ENCODE measurements at regions not wholly inside any gene's neighbourhood (a gene's known extent, or its start where the extent isn't known, plus 50 kb on each side); places are given as distances from the start of the nearest gene placed in this dataset.

DNA sequence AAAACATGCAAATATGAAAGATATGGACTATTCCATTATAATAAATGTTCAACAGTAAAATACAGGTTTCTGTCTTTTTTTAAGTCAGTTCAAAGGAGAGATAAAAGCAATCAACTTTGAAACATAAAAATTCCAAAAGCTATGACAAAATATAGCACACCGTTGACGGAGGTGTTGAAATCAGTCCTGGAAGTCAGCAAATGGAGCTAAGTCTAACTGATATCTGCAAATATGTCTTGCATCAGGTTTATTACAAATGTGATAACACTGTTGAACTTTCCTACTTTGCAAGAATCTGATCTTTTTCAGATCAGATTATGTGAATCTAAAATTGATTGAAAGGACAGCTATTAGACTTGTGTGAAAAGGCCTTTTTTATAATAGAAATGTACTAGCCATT is 300.7 kb downstream of the SHOX2 start:
- Histone ChIP-seq H3K9me3 (ENCODE audit: low read length) (no peaks in the 10 kb centered on the region), H4K20me1 (ENCODE audit: insufficient read depth, low read depth, low read length) (no peaks in the 10 kb centered on the region), H3K27ac (ENCODE audit: low read length) (no peak overlapping the region), H3K79me2 (ENCODE audit: low read length) (no peaks in the 10 kb centered on the region), H3K27me3 (ENCODE audit: low read length) (no peaks in the 10 kb centered on the region; the same call in 1 of the 2 replicates), H3K36me3 (ENCODE audit: insufficient read depth, low read length) (no peaks in the 10 kb centered on the region), H3K4me1 (ENCODE audit: low read length) (no peaks in the 10 kb centered on the region), H3K9me2 (replicated peaks; ENCODE audit: insufficient read depth, low read length) (no peaks in the 10 kb centered on the region), H3K4me2 (ENCODE audit: low read depth, low read length, poor library complexity, severe bottlenecking) (no peak overlapping the region), H3K4me3 (ENCODE audit: low read length) (no peak overlapping the region), H2AFZ (ENCODE audit: low read length) (no peak overlapping the region), H3K9ac (ENCODE audit: low read length) (no peak overlapping the region)
- DNase-seq, result no peak

DNA sequence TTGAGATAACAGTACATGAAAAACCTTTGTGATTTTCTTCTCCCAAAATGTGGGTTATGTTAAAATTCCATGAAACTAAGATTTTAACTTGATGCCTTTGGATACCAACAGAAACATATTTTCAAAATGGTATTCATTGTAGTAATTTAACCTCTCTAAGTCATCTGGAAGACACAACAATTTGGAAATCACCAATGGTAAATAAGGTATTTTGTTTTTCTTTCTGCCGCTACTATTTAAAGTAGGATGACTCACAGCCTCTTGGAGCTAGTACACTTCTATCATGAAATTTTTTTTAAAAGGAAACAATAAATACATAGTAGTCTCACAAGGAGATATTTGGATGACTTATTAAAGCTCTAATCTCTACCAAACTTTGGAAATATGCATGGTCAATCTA is 291.6 kb upstream of the VEPH1 start:
- Histone ChIP-seq H3K36me3 (ENCODE audit: insufficient read depth, low read length) (no peaks in the 10 kb centered on the region), H3K9me3 (ENCODE audit: low read length) (no peaks in the 10 kb centered on the region), H3K4me1 (ENCODE audit: low read length) (no peaks in the 10 kb centered on the region), H3K4me2 (ENCODE audit: low read depth, low read length, poor library complexity, severe bottlenecking) (no peak overlapping the region), H3K79me2 (ENCODE audit: low read length) (no peaks in the 10 kb centered on the region), H3K9ac (ENCODE audit: low read length) (no peak overlapping the region), H2AFZ (ENCODE audit: low read length) (no peak overlapping the region), H3K27ac (ENCODE audit: low read length) (no peak overlapping the region), H3K9me2 (replicated peaks; ENCODE audit: insufficient read depth, low read length) (no peaks in the 10 kb centered on the region), H4K20me1 (ENCODE audit: insufficient read depth, low read depth, low read length) (no peaks in the 10 kb centered on the region), H3K4me3 (ENCODE audit: low read length) (no peak overlapping the region), H3K27me3 (ENCODE audit: low read length) (no peaks in the 10 kb centered on the region)
- DNase-seq, result no peak

DNA sequence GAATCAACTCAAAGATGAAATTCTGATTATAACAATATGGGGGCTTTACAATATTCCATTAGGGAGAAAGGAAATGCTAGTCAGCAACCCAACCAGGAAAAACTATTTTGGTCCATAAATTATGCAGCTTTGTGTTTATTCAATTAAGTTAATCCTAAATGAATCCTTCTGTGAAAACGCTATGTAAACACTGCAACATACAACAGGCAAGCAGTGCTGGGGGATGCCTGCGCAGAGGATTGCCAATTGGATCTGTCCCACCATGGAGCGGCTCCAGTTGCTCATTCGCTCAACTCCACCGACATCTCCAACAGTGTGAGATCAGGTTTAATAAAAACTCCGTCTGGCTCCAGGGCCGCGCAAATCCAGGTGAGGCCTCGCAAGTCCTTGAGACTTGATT is 290.5 kb upstream of the VEPH1 start:
- no peak overlapping the region for H3K4me3 ChIP-seq (ENCODE audit: low read length)
- no peaks in the 10 kb centered on the region for H3K36me3 ChIP-seq (ENCODE audit: insufficient read depth, low read length)
- no peaks in the 10 kb centered on the region for H3K9me2 ChIP-seq (replicated peaks; ENCODE audit: insufficient read depth, low read length)
- H3K79me2 ChIP-seq (ENCODE audit: low read length), result no peaks in the 10 kb centered on the region
- no peaks in the 10 kb centered on the region for H3K27me3 ChIP-seq (ENCODE audit: low read length)
- H4K20me1 ChIP-seq (ENCODE audit: insufficient read depth, low read depth, low read length), result no peaks in the 10 kb centered on the region
- DNase-seq, result no peak
- no peaks in the 10 kb centered on the region for H3K4me1 ChIP-seq (ENCODE audit: low read length)
- H3K27ac ChIP-seq (ENCODE audit: low read length), result no peak overlapping the region
- no peak overlapping the region for H3K9ac ChIP-seq (ENCODE audit: low read length)
- H3K9me3 ChIP-seq (ENCODE audit: low read length), result no peaks in the 10 kb centered on the region
- no peak overlapping the region for H2AFZ ChIP-seq (ENCODE audit: low read length)
- H3K4me2 ChIP-seq (ENCODE audit: low read depth, low read length, poor library complexity, severe bottlenecking), result no peak overlapping the region

DNA sequence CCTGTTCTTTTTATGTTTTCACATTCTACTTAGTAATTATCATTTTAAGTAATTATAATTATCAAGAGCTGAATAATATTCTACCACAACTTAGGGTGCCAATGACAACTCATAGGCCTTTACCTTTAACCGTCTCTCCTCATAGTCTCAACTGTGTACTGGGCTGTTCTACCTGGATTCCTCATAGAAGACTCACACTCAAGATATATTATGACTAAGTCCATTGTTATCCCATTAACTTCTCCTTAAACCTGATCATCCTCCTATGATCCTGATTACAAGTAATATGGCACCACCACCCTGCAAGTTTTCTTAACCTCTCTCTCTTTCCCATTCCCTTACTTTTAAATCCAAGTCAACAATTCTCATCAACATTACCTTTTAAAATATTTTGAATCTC is 285.9 kb upstream of the VEPH1 start:
- Histone ChIP-seq H4K20me1 (ENCODE audit: insufficient read depth, low read depth, low read length) (no peaks in the 10 kb centered on the region), H3K36me3 (ENCODE audit: insufficient read depth, low read length) (no peaks in the 10 kb centered on the region), H3K9me2 (replicated peaks; ENCODE audit: insufficient read depth, low read length) (no peaks in the 10 kb centered on the region), H3K27ac (ENCODE audit: low read length) (no peak overlapping the region), H3K9ac (ENCODE audit: low read length) (no peak overlapping the region), H3K4me3 (ENCODE audit: low read length) (no peak overlapping the region), H3K4me2 (ENCODE audit: low read depth, low read length, poor library complexity, severe bottlenecking) (no peak overlapping the region), H3K9me3 (ENCODE audit: low read length) (no peaks in the 10 kb centered on the region), H3K79me2 (ENCODE audit: low read length) (no peaks in the 10 kb centered on the region), H3K27me3 (ENCODE audit: low read length) (no peaks in the 10 kb centered on the region), H2AFZ (ENCODE audit: low read length) (no peak overlapping the region), H3K4me1 (ENCODE audit: low read length) (no peaks in the 10 kb centered on the region)
- DNase-seq, result no peak

DNA sequence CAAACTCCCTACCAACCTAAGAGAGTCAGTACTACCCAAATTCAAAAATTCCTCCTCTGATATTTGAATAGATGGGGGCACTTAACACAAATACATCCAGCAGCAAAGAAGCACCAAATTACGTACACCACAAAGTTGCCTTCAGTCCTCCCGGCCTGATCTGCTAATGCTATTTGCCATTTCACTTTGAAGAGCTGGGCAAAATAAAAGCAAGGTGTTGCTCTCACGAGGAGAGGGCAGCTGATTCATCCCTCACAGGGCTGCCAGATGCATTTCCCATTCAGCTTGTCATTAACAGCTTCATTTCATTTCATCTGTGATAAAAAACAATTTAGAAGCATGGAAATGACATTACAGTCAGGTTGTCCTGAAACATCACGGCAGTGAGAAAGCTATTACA is 283.4 kb upstream of the VEPH1 start:
- H2AFZ ChIP-seq (ENCODE audit: low read length), result no peak overlapping the region
- no peak overlapping the region for H3K4me3 ChIP-seq (ENCODE audit: low read length)
- no peaks in the 10 kb centered on the region for H3K79me2 ChIP-seq (ENCODE audit: low read length)
- H3K9me3 ChIP-seq (ENCODE audit: low read length), result no peaks in the 10 kb centered on the region
- H3K9ac ChIP-seq (ENCODE audit: low read length), result no peak overlapping the region
- no peaks in the 10 kb centered on the region for H3K9me2 ChIP-seq (replicated peaks; ENCODE audit: insufficient read depth, low read length)
- no peaks in the 10 kb centered on the region for H3K36me3 ChIP-seq (ENCODE audit: insufficient read depth, low read length)
- H4K20me1 ChIP-seq (ENCODE audit: insufficient read depth, low read depth, low read length), result no peaks in the 10 kb centered on the region
- no peaks in the 10 kb centered on the region for H3K27me3 ChIP-seq (ENCODE audit: low read length)
- DNase-seq, result no peak
- H3K27ac ChIP-seq (ENCODE audit: low read length), result no peak overlapping the region
- H3K4me1 ChIP-seq (ENCODE audit: low read length), result no peaks in the 10 kb centered on the region
- H3K4me2 ChIP-seq (ENCODE audit: low read depth, low read length, poor library complexity, severe bottlenecking), result no peak overlapping the region

DNA sequence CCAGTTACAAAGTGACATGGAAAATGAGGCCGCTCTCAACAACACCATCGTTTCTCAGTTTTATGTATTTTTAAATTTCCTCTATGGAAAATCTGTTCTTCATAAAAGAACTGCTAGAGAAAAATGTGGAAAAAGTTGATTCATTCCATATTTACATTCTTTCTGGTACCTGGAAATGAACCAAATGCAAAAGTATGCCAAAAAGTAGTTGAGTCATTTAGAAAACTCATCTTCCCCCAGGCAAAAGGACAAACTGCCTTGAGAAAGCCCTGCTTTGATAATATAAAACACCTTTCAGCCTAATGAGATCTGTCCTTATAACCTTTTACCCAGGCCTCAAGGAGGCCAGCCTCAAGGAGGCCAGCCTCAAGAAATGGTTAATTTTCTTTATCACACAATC is 283.0 kb upstream of the VEPH1 start:
- no peak for DNase-seq
- no peak overlapping the region for H2AFZ ChIP-seq (ENCODE audit: low read length)
- no peaks in the 10 kb centered on the region for H3K9me3 ChIP-seq (ENCODE audit: low read length)
- no peaks in the 10 kb centered on the region for H3K4me1 ChIP-seq (ENCODE audit: low read length)
- no peaks in the 10 kb centered on the region for H3K79me2 ChIP-seq (ENCODE audit: low read length)
- H3K27ac ChIP-seq (ENCODE audit: low read length), result no peak overlapping the region
- no peaks in the 10 kb centered on the region for H3K27me3 ChIP-seq (ENCODE audit: low read length)
- H4K20me1 ChIP-seq (ENCODE audit: insufficient read depth, low read depth, low read length), result no peaks in the 10 kb centered on the region
- H3K36me3 ChIP-seq (ENCODE audit: insufficient read depth, low read length), result no peaks in the 10 kb centered on the region
- no peaks in the 10 kb centered on the region for H3K9me2 ChIP-seq (replicated peaks; ENCODE audit: insufficient read depth, low read length)
- H3K9ac ChIP-seq (ENCODE audit: low read length), result no peak overlapping the region
- no peak overlapping the region for H3K4me3 ChIP-seq (ENCODE audit: low read length)
- no peak overlapping the region for H3K4me2 ChIP-seq (ENCODE audit: low read depth, low read length, poor library complexity, severe bottlenecking)

DNA sequence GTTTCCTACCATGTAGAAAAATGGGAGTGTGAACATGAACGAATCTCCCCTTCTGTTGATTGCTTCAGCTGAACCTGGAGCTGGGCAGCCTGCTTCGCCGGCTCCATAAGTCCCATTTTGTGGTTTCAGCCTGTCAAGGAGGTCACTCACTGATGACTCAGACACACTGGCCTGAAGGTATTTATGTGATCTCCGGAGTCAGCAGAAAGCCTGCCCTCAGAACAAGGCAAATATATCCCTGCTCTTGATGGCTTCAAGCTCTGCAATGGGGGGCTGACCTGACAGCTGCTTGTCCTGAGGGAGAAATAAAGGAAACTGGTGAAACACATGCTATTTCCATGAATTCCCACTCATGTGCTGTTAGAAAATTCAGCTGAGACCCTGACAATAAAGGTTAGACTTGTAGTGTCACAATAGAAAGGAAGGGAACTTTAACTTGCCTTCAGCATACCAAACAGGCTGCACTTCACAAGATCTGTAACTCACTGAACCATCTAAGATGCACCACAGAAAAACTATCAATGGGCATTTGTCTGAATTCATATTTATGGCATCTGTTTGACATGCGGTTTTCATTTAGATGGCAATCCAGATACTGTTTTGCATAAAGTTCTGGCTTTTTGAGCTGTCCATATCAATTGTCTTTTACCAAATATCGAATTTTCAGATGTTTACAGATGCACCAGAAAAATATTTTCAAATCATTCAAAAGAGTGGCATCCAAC is 282.0 kb upstream of the VEPH1 start:
- Histone ChIP-seq H4K20me1 (ENCODE audit: insufficient read depth, low read depth, low read length) (no peaks in the 10 kb centered on the region), H3K4me3 (ENCODE audit: low read length) (no peak overlapping the region)

DNA sequence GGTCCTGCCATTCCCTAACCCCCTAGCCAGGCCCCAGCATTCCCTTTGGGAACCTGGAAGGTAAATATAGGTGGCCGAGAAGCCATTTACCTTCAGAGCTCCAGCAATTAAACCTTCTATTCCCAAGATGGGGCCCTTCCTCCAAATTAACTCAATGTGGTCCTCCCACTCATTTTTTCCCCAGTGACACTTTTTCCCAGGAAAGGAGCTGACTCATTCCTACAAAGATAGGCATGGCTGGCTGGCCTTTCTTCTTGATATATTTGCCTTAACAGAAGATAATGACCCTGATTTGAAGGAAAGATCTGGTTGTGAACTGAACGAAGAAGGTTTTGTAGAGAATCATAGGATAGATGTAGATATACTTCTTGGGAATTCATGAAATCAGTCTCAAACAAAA is 279.0 kb upstream of the VEPH1 start:
- Histone ChIP-seq H3K27ac (ENCODE audit: low read length) (no peak overlapping the region), H3K36me3 (ENCODE audit: insufficient read depth, low read length) (no peaks in the 10 kb centered on the region), H3K4me2 (ENCODE audit: low read depth, low read length, poor library complexity, severe bottlenecking) (no peak overlapping the region), H3K9ac (ENCODE audit: low read length) (no peak overlapping the region), H3K79me2 (ENCODE audit: low read length) (no peaks in the 10 kb centered on the region), H2AFZ (ENCODE audit: low read length) (no peak overlapping the region), H3K9me3 (ENCODE audit: low read length) (no peaks in the 10 kb centered on the region), H3K4me3 (ENCODE audit: low read length) (no peak overlapping the region), H3K4me1 (ENCODE audit: low read length) (no peaks in the 10 kb centered on the region), H4K20me1 (ENCODE audit: insufficient read depth, low read depth, low read length) (no peaks in the 10 kb centered on the region), H3K9me2 (replicated peaks; ENCODE audit: insufficient read depth, low read length) (no peaks in the 10 kb centered on the region), H3K27me3 (ENCODE audit: low read length) (no peaks in the 10 kb centered on the region)
- no peak for DNase-seq

More for the DNA sequence above, 282.0 kb upstream of the VEPH1 start:
- H3K36me3 ChIP-seq (ENCODE audit: insufficient read depth, low read length), result no peaks in the 10 kb centered on the region
- DNase-seq, result no peak
- H3K9me2 ChIP-seq (replicated peaks; ENCODE audit: insufficient read depth, low read length), result no peaks in the 10 kb centered on the region
- H3K4me2 ChIP-seq (ENCODE audit: low read depth, low read length, poor library complexity, severe bottlenecking), result no peak overlapping the region
- H3K9ac ChIP-seq (ENCODE audit: low read length), result no peak overlapping the region
- H3K27ac ChIP-seq (ENCODE audit: low read length), result no peak overlapping the region
- H3K79me2 ChIP-seq (ENCODE audit: low read length), result no peaks in the 10 kb centered on the region
- no peaks in the 10 kb centered on the region for H3K4me1 ChIP-seq (ENCODE audit: low read length)
- H3K9me3 ChIP-seq (ENCODE audit: low read length), result no peaks in the 10 kb centered on the region
- H3K27me3 ChIP-seq (ENCODE audit: low read length), result no peaks in the 10 kb centered on the region
- H2AFZ ChIP-seq (ENCODE audit: low read length), result no peak overlapping the region

Measured in Karpas-422 (cell line).